ENCODE measurements at regions not wholly inside any gene's neighbourhood (a gene's known extent, or its start where the extent isn't known, plus 50 kb on each side); places are given as distances from the start of the nearest gene placed in this dataset.

GRCh38 chr7:18395868-18396267 lies 99.7 kb upstream of the HDAC9 start:
- TF ChIP-seq POLR2A (IDR thresholded peaks at IDR 0.05; ENCODE audit: low read length) (no peak), GATA1 (IDR thresholded peaks at IDR 0.05; ENCODE audit: low read depth, low read length) (no peak)

Data from erythroblast (primary cell).